ENCODE measurements at regions not wholly inside any gene's neighbourhood (a gene's known extent, or its start where the extent isn't known, plus 50 kb on each side); places are given as distances from the start of the nearest gene placed in this dataset.
"Not testable (repeated sequence)": the region's sequence is repeated elsewhere in the genome, so short reads cannot be mapped to it uniquely, and the experiment has no call there.

DNA sequence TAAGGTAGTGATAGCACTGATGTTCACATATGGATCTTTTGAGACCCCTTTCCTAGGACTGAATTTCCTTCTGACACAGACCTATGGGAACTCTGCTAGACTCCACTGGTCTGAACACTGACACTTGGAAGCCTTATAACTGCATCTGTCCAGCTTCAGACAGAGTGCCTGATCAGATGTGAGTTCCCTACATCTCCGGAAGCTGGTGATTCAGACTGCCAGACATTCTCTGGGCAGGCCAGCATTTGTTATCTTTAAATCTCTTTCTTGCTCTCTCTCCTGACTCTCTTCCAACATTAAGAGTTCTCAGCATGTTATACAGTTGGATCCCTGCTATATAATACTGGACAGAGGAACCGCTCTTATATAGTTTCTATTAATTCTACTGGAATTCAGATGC lies 408.5 kb downstream of the ZEB2 start:
- no peak overlapping the region for H3K27ac ChIP-seq (ENCODE audit: low read length)
- no peaks in the 10 kb centered on the region for H3K36me3 ChIP-seq (ENCODE audit: control insufficient read depth in 1 of 2, insufficient read depth in 2 of 2, low read length in 2 of 2)
- H3K4me3 ChIP-seq (ENCODE audit: low read depth in 1 of 2, low read length in 2 of 2), result no peak overlapping the region
- no peaks in the 10 kb centered on the region for H3K27me3 ChIP-seq (ENCODE audit: low read depth, low read length)
- no peaks in the 10 kb centered on the region for H3K9me3 ChIP-seq (ENCODE audit: control insufficient read depth in 1 of 2, low read length in 2 of 2)
- no peaks in the 10 kb centered on the region for H3K4me1 ChIP-seq (ENCODE audit: control insufficient read depth in 1 of 2, insufficient read depth in 2 of 2, low read length in 2 of 2)

DNA sequence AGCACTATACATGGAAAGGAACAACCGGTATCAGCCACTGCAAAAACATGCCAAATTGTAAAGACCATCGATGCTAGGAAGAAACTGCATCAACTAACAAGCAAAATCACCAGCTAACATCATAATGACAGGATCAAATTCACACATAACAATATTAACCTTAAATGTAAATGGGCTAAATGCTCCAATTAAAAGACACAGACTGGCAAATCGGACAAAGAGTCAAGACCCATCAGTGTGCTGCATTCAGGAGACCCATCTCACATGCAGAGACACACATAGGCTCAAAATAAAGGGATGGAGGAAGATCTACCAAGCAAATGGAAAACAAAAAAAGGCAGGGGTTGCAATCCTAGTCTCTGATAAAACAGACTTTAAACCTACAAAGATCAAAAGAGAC lies 413.8 kb downstream of the ZEB2 start:
- H3K4me1 ChIP-seq (ENCODE audit: control insufficient read depth in 1 of 2, insufficient read depth in 2 of 2, low read length in 2 of 2); H3K27ac ChIP-seq (ENCODE audit: low read length); H3K4me3 ChIP-seq (ENCODE audit: low read depth in 1 of 2, low read length in 2 of 2); H3K9me3 ChIP-seq (ENCODE audit: control insufficient read depth in 1 of 2, low read length in 2 of 2); H3K36me3 ChIP-seq (ENCODE audit: control insufficient read depth in 1 of 2, insufficient read depth in 2 of 2, low read length in 2 of 2); H3K27me3 ChIP-seq (ENCODE audit: low read depth, low read length): not testable (repeated sequence)

DNA sequence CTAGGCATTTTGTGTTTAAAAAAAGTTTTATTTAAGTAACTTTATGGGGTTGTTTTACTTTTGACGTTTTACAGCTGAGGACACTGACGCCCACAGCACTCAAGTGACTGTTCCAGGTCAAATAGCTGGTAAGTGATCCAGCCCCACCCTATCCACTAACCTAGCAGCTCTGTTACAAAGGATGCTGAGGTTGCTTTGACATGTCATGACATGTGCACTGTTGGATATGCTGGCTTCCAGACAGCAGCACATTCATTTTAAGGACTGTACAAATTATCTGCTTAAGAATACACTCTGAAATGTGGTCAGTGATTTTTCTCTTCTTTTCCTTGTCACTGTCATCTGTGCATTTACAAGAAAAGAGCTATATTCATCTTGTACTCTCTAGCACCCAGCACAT lies 417.5 kb downstream of the ZEB2 start:
- H3K9me3 ChIP-seq (ENCODE audit: control insufficient read depth in 1 of 2, low read length in 2 of 2), result peaks cover 0 to 5% of the 10 kb centered on the region in 2 donors
- no peak overlapping the region for H3K27ac ChIP-seq (ENCODE audit: low read length)
- H3K36me3 ChIP-seq (ENCODE audit: control insufficient read depth in 1 of 2, insufficient read depth in 2 of 2, low read length in 2 of 2), result no peaks in the 10 kb centered on the region
- no peaks in the 10 kb centered on the region for H3K27me3 ChIP-seq (ENCODE audit: low read depth, low read length)
- H3K4me1 ChIP-seq (ENCODE audit: control insufficient read depth in 1 of 2, insufficient read depth in 2 of 2, low read length in 2 of 2), result no peaks in the 10 kb centered on the region
- H3K4me3 ChIP-seq (ENCODE audit: low read depth in 1 of 2, low read length in 2 of 2), result no peak overlapping the region

DNA sequence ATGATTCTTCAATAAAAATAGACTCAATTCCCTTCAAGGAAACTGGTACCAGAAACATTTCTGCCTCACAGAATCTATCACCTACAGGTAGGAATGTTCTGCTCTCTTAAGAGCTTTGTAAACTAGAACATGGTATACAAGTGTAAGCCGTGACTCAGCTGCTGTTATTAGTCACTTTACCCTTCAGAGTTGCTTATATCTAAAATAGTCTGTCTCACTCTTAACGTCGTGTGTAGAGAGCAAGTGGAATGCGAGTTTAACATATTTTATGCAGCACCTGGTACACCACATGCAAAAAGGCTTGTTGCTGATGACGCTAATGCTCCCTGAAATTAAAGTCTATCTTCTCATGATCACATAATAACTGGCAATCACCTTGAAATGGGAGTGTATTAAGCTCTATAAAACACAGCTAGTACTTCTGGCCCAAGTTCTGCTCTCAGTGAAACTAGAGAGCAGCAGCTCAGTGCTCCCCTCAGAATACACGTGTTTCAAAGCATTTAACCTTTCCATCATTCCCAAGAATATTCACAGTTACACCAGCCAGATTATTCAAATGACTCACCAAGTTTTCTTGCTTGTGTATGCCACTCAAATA lies 420.0 kb downstream of the ZEB2 start:
- Histone ChIP-seq H3K4me3 (ENCODE audit: low read depth in 1 of 2, low read length in 2 of 2) (no peak overlapping the region), H3K9me3 (ENCODE audit: control insufficient read depth in 1 of 2, low read length in 2 of 2) (peaks cover 0 to 5% of the 10 kb centered on the region in 2 donors), H3K36me3 (ENCODE audit: control insufficient read depth in 1 of 2, insufficient read depth in 2 of 2, low read length in 2 of 2) (no peaks in the 10 kb centered on the region), H3K27me3 (ENCODE audit: low read depth, low read length) (no peaks in the 10 kb centered on the region), H3K27ac (ENCODE audit: low read length) (no peak overlapping the region), H3K4me1 (ENCODE audit: control insufficient read depth in 1 of 2, insufficient read depth in 2 of 2, low read length in 2 of 2) (no peaks in the 10 kb centered on the region)

DNA sequence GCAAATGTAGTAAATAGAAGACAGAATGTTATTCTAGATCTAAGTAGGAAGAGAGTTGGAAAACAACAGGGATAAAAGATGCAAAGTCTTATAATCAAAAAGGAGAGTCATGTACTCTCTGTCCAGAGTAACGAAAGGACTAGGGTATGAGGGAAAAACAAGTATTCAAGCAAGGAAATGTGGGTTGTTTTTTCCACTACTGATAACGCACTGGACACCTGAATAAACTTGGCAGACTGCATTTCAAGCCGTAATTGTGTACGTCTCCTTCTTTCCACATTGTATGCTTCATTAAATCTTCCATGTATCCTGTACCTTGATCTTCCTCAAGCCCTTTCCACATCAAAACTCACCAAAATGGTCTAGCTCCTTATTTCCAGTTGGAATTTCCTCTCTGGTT lies 420.6 kb downstream of the ZEB2 start:
- Histone ChIP-seq H3K36me3 (ENCODE audit: control insufficient read depth in 1 of 2, insufficient read depth in 2 of 2, low read length in 2 of 2) (no peaks in the 10 kb centered on the region), H3K9me3 (ENCODE audit: control insufficient read depth in 1 of 2, low read length in 2 of 2) (peaks cover 0 to 3% of the 10 kb centered on the region in 2 donors), H3K4me1 (ENCODE audit: control insufficient read depth in 1 of 2, insufficient read depth in 2 of 2, low read length in 2 of 2) (no peaks in the 10 kb centered on the region), H3K27ac (ENCODE audit: low read length) (no peak overlapping the region), H3K4me3 (ENCODE audit: low read depth in 1 of 2, low read length in 2 of 2) (no peak overlapping the region), H3K27me3 (ENCODE audit: low read depth, low read length) (no peaks in the 10 kb centered on the region)

DNA sequence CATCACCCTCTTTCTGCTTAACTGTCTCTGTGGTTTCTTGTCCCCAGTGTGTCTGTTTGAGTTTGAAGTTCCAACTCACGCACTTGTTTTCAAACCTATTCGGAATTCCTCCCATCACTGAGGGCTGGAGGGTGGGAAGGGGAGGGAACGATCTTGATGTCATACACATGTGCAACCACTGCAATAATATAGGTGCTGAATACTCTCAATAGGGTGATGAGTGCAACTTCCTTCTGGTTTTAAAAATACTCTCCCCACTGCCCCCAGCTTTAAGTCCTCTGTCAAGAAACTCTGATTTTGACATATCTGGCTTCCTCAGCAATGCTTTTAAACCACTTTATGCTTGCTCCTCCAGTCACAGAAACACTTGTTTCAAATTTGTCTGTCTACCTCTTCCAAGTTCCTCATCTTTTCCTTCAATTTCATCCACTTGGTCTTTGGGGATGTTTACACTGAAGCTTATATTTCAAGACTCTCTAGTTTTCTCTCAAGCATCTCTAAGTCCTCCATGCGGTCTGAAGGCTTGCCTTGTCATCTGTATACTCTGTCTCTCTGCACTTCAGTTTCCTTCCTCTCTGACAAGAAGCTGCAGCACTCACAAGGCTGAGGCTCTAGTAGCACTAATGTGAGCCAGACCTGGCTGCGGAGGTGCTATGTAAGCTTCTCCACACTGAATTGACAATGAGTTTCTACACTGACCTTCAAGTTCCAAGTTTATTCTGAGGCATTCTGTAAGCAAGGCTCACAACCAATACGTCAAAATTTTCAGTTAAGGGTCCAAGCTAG lies 422.3 kb downstream of the ZEB2 start:
- H3K4me3 ChIP-seq (ENCODE audit: low read depth in 1 of 2, low read length in 2 of 2), result no peak overlapping the region
- no peaks in the 10 kb centered on the region for H3K9me3 ChIP-seq (ENCODE audit: control insufficient read depth in 1 of 2, low read length in 2 of 2)
- no peak overlapping the region for H3K27ac ChIP-seq (ENCODE audit: low read length)
- no peaks in the 10 kb centered on the region for H3K4me1 ChIP-seq (ENCODE audit: control insufficient read depth in 1 of 2, insufficient read depth in 2 of 2, low read length in 2 of 2)
- no peaks in the 10 kb centered on the region for H3K36me3 ChIP-seq (ENCODE audit: control insufficient read depth in 1 of 2, insufficient read depth in 2 of 2, low read length in 2 of 2)
- no peaks in the 10 kb centered on the region for H3K27me3 ChIP-seq (ENCODE audit: low read depth, low read length)

DNA sequence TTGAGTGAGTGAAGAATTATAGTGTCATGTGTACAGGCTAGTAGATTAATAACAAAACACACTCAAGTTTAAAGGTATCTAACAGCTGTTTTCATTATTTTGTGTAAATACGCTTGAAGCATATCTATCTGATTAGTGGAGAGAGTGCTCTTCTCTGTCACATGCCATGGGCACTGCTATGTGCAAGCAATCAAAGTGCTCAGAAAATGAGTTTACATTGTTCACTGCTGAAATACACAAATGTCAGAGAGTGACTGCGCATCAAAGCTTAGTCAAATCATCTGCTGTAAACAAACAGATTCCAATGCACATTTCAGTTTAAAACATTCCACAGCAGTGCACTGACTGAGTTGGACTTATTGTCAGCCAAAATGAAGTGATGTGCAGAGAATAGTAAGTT lies 423.4 kb downstream of the ZEB2 start:
- no peaks in the 10 kb centered on the region for H3K4me1 ChIP-seq (ENCODE audit: control insufficient read depth in 1 of 2, insufficient read depth in 2 of 2, low read length in 2 of 2)
- H3K27ac ChIP-seq (ENCODE audit: low read length), result no peak overlapping the region
- H3K9me3 ChIP-seq (ENCODE audit: control insufficient read depth in 1 of 2, low read length in 2 of 2), result peaks cover 0 to 2% of the 10 kb centered on the region in 2 donors
- H3K36me3 ChIP-seq (ENCODE audit: control insufficient read depth in 1 of 2, insufficient read depth in 2 of 2, low read length in 2 of 2), result no peaks in the 10 kb centered on the region
- H3K4me3 ChIP-seq (ENCODE audit: low read depth in 1 of 2, low read length in 2 of 2), result no peak overlapping the region
- H3K27me3 ChIP-seq (ENCODE audit: low read depth, low read length), result no peaks in the 10 kb centered on the region

DNA sequence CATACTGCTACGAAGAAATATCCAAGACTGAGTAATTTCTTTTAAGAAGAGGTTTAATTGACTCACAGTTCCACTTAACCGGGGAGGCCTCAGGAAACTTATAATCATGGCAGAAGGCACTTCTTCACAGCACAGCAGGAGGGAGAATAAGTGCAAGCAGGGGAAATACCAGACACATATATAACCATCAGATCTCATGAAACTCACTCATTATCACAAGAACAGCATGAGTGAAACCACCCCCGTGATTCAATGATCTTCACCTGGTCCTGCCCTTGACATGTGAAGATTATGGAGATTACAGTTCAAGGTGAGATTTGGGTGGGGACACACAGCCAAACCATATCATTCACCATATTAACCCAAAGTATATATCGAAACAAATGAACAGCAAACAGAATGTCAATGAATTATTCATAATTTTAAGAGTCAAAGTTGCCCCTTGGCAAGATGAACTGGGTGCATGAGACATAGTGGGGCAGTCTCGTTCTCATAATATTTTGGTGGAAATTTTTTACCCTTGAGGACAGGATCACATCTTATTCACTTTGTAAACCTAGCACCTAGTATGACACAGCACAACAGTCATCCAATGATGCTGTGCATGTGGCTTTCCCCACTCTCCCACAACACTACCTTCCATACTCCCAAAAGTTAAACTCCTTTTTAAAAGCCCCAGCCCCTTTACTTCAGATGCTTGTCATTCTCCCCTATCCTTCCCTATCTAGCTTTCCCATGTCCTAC lies 425.3 kb downstream of the ZEB2 start:
- H3K27ac ChIP-seq (ENCODE audit: low read length), result no peak overlapping the region
- H3K36me3 ChIP-seq (ENCODE audit: control insufficient read depth in 1 of 2, insufficient read depth in 2 of 2, low read length in 2 of 2), result no peaks in the 10 kb centered on the region

DNA sequence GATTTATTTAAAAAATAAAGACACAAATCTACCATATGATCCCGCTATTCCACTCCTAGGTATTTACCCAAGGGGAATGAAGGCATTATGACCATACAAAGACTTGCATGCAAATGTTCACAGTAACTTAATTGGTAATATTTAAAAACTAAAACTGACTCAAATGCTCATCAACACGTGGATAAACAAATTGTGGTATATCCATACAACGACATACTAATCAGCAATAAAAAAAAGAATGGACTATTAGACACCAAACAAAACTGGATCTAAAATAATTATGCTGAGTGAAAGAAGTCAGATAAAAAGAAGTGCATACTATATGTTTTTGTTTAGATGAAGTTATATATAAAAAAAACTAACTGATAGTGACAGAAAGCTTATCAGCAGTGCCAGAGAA lies 428.3 kb downstream of the ZEB2 start:
- Histone ChIP-seq H3K27ac (ENCODE audit: low read length) (no peak overlapping the region), H3K27me3 (ENCODE audit: low read depth, low read length) (no peaks in the 10 kb centered on the region), H3K4me3 (ENCODE audit: low read depth in 1 of 2, low read length in 2 of 2) (no peak overlapping the region), H3K36me3 (ENCODE audit: control insufficient read depth in 1 of 2, insufficient read depth in 2 of 2, low read length in 2 of 2) (no peaks in the 10 kb centered on the region), H3K4me1 (ENCODE audit: control insufficient read depth in 1 of 2, insufficient read depth in 2 of 2, low read length in 2 of 2) (no peaks in the 10 kb centered on the region), H3K9me3 (ENCODE audit: control insufficient read depth in 1 of 2, low read length in 2 of 2) (peaks cover 0 to 5% of the 10 kb centered on the region in 2 donors)

More for the DNA sequence above, 425.3 kb downstream of the ZEB2 start:
- Histone ChIP-seq H3K9me3 (ENCODE audit: control insufficient read depth in 1 of 2, low read length in 2 of 2) (peaks cover 0 to 5% of the 10 kb centered on the region in 2 donors), H3K4me3 (ENCODE audit: low read depth in 1 of 2, low read length in 2 of 2) (no peak overlapping the region), H3K27me3 (ENCODE audit: low read depth, low read length) (no peaks in the 10 kb centered on the region), H3K4me1 (ENCODE audit: control insufficient read depth in 1 of 2, insufficient read depth in 2 of 2, low read length in 2 of 2) (no peaks in the 10 kb centered on the region)

DNA sequence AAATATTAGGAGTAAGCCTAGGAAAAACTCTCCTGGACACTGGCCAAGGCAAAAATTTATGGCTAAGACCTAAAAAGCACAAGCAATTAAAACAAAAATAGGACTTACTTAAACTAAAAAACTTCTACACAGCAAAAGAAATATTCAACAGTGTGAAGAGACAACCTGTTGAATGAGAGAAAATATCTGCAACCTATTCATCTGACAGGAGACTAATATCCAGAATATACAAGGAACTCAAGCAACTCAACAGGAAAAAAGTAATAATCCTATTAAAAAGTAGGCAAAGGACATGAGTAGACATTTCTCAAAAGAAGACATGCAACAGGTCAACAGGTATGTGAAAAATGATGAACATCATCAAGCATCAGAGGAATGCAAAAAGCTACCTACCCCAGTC lies 431.1 kb downstream of the ZEB2 start:
- H3K27me3 ChIP-seq (ENCODE audit: low read depth, low read length), result no peaks in the 10 kb centered on the region
- H3K9me3 ChIP-seq (ENCODE audit: control insufficient read depth in 1 of 2, low read length in 2 of 2), result peaks cover 0 to 5% of the 10 kb centered on the region in 2 donors
- no peak overlapping the region for H3K27ac ChIP-seq (ENCODE audit: low read length)
- H3K4me3 ChIP-seq (ENCODE audit: low read depth in 1 of 2, low read length in 2 of 2), result no peak overlapping the region
- H3K4me1 ChIP-seq (ENCODE audit: control insufficient read depth in 1 of 2, insufficient read depth in 2 of 2, low read length in 2 of 2), result no peaks in the 10 kb centered on the region
- no peaks in the 10 kb centered on the region for H3K36me3 ChIP-seq (ENCODE audit: control insufficient read depth in 1 of 2, insufficient read depth in 2 of 2, low read length in 2 of 2)

DNA sequence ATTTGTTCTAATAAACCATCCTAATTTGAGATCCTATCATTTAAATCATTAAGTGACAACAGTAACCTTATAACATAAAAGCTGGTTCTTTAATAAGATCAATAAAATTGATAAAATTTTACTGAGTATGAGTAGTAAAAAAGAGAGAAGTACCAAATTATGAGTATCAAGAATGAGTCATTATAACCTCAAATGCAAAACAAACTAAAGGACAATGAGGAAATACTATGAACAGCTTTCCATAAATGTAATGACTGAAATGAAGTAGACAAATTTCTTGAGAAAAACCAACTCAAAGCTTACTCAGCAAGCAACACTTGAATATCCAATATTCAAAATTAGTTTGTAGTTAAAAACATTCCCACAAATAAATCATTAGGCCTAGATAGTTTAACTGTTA lies 433.0 kb downstream of the ZEB2 start:
- no peak overlapping the region for H3K4me3 ChIP-seq (ENCODE audit: low read depth in 1 of 2, low read length in 2 of 2)
- H3K4me1 ChIP-seq (ENCODE audit: control insufficient read depth in 1 of 2, insufficient read depth in 2 of 2, low read length in 2 of 2), result no peaks in the 10 kb centered on the region
- no peaks in the 10 kb centered on the region for H3K36me3 ChIP-seq (ENCODE audit: control insufficient read depth in 1 of 2, insufficient read depth in 2 of 2, low read length in 2 of 2)
- H3K27me3 ChIP-seq (ENCODE audit: low read depth, low read length), result no peaks in the 10 kb centered on the region
- no peak overlapping the region for H3K27ac ChIP-seq (ENCODE audit: low read length)
- H3K9me3 ChIP-seq (ENCODE audit: control insufficient read depth in 1 of 2, low read length in 2 of 2), result peaks cover 0 to 5% of the 10 kb centered on the region in 2 donors
